ENCODE measurements at regions not wholly inside any gene's neighbourhood (a gene's known extent, or its start where the extent isn't known, plus 50 kb on each side); places are given as distances from the start of the nearest gene placed in this dataset.

- no peak for TF ChIP-seq CTCF (IDR thresholded peaks at IDR 0.05)
- TF ChIP-seq POLR2AphosphoS5 (IDR thresholded peaks at IDR 0.05; ENCODE audit: low read depth, low read length), result no peak
- no peak for TF ChIP-seq TCF7L2 (IDR thresholded peaks at IDR 0.05; ENCODE audit: low read depth, low read length)
These were observed 679.8 kb upstream of the ADAMTS5 start for GRCh38 chr21:27646691-27647090.
